Astrocyte (in vitro differentiated cells and primary cell): ENCODE measurements at regions not wholly inside any gene's neighbourhood (a gene's known extent, or its start where the extent isn't known, plus 50 kb on each side); places are given as distances from the start of the nearest gene placed in this dataset.

Experiments used
- CTCF ChIP-seq: IDR thresholded peaks from 2 replicates; pipeline ENCODE4 v1.5.1; 2011; ENCODE audit warnings: low read depth, mild to moderate bottlenecking, inconsistent platforms, low read length, moderate library complexity; ENCODE audit not compliant: insufficient read depth
- EZH2 ChIP-seq: IDR thresholded peaks from 2 replicates; pipeline ENCODE4 v1.6.1; 2012; ENCODE audit warnings: mild to moderate bottlenecking, low read length, inconsistent platforms; ENCODE audit not compliant: insufficient read depth

- TF ChIP-seq CTCF (no peak), EZH2 (no peak)
Measured at GRCh38 chr22:48070083-48070482, 1307.6 kb downstream of the TBC1D22A start.
